ENCODE measurements at regions not wholly inside any gene's neighbourhood (a gene's known extent, or its start where the extent isn't known, plus 50 kb on each side); places are given as distances from the start of the nearest gene placed in this dataset.

DNA sequence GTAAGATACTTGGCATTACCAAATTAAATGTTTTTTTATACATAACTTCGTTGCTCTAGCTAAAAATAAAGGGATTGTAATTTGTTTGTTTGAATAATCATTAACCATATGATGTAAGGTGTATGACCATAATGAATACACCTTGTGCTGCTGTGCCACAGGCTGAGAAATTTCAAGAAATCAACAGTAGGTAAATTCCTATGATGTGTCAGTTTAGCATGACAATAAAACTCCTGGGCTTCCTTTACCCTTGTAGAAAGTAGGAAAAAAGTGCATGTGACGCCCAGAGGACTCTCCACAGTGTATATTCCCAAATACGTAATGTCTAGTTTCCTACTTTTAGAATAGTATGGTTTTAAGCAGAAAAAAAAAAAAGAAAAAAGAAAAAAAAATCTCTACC, 208.1 kb downstream of the SATB1 start:
- H3K56ac ChIP-seq (ENCODE audit: insufficient read length, low read depth, low read length) = no peak overlapping the region

More for the DNA sequence above, 208.1 kb downstream of the SATB1 start:
- TF ChIP-seq, protein P1, sequence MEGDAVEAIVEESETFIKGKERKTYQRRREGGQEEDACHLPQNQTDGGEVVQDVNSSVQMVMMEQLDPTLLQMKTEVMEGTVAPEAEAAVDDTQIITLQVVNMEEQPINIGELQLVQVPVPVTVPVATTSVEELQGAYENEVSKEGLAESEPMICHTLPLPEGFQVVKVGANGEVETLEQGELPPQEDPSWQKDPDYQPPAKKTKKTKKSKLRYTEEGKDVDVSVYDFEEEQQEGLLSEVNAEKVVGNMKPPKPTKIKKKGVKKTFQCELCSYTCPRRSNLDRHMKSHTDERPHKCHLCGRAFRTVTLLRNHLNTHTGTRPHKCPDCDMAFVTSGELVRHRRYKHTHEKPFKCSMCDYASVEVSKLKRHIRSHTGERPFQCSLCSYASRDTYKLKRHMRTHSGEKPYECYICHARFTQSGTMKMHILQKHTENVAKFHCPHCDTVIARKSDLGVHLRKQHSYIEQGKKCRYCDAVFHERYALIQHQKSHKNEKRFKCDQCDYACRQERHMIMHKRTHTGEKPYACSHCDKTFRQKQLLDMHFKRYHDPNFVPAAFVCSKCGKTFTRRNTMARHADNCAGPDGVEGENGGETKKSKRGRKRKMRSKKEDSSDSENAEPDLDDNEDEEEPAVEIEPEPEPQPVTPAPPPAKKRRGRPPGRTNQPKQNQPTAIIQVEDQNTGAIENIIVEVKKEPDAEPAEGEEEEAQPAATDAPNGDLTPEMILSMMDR (conservative IDR thresholded peaks at IDR 0.05) = no peak
- H3K14ac ChIP-seq (ENCODE audit: insufficient read depth, low read length) = no peak overlapping the region
- no peak overlapping the region for H3K18ac ChIP-seq (ENCODE audit: insufficient read length, low read depth, low read length)
- Mint-ChIP-seq H3K27ac (no peak overlapping the region), H3K4me1 (peaks cover 15 to 17% of the 10 kb centered on the region in 2 experiments), H3K9me3 (no peaks in the 10 kb centered on the region), H3K27me3 (ENCODE audit: low read depth) (no peaks in the 10 kb centered on the region), H3K4me3 (no peak overlapping the region), H3K36me3 (ENCODE audit: insufficient read depth in 1 of 3, low read depth in 3 of 3) (no peaks in the 10 kb centered on the region)
- no peaks in the 10 kb centered on the region for H3K79me2 ChIP-seq (ENCODE audit: insufficient read depth, low read length)
- no CpG with 5 or more reads among the region's 3 CpGs for WGBS (ENCODE audit: extremely low coverage, insufficient read length, low lambda C conversion rate)
- no peak overlapping the region for H2AFZ ChIP-seq (ENCODE audit: low read length)
- H3K4me2 ChIP-seq (ENCODE audit: insufficient read depth, insufficient read length, low read length) = no peak overlapping the region
- peaks cover 3% of the 10 kb centered on the region; the same call in 1 of the 2 replicates for H3K4me1 ChIP-seq (ENCODE audit: insufficient read depth, low read length)
- H2BK15ac ChIP-seq (ENCODE audit: low read depth, low read length) = no peak overlapping the region
- no peak overlapping the region for H3K9ac ChIP-seq (ENCODE audit: extremely low read depth, insufficient read length, low read length)
- no peak overlapping the region for H4K91ac ChIP-seq (ENCODE audit: insufficient read length, low read depth, low read length)
- no peak for DNase-seq
- no peaks in the 10 kb centered on the region for H3K9me3 ChIP-seq (ENCODE audit: control insufficient read depth, low read depth, low read length)
- no peak overlapping the region for H3K27ac ChIP-seq (ENCODE audit: insufficient read length, low read depth, low read length)
- no peaks in the 10 kb centered on the region for H4K20me1 ChIP-seq (ENCODE audit: control insufficient read depth, insufficient read depth, insufficient read length)
- no peaks in the 10 kb centered on the region for H3K27me3 ChIP-seq (ENCODE audit: insufficient read depth, low read length)
- H2BK120ac ChIP-seq (ENCODE audit: low read depth, low read length, poor library complexity, severe bottlenecking) = no peak overlapping the region
- no peaks in the 10 kb centered on the region for H3K23me2 ChIP-seq (ENCODE audit: insufficient read length, low read depth, low read length, poor library complexity, severe bottlenecking)
- no peaks in the 10 kb centered on the region for H3K79me1 ChIP-seq (ENCODE audit: insufficient read depth, low read depth, low read length, poor library complexity, severe bottlenecking)
- no peak overlapping the region for H2BK5ac ChIP-seq (ENCODE audit: insufficient read length, low read length)
- no peak overlapping the region for H3K23ac ChIP-seq (ENCODE audit: insufficient read length, low read depth, low read length)
- H2AK5ac ChIP-seq (ENCODE audit: insufficient read length, low read length) = no peak overlapping the region
- no peak overlapping the region for H4K5ac ChIP-seq (ENCODE audit: insufficient read length, low read depth, low read length)
- no peak overlapping the region for H3K4ac ChIP-seq (ENCODE audit: low read depth, low read length)
- no peak overlapping the region for H2BK12ac ChIP-seq (ENCODE audit: insufficient read length, low read depth, low read length)
- no peak overlapping the region for H4K8ac ChIP-seq (replicated peaks; ENCODE audit: insufficient read length, low read depth, low read length)
- H3T11ph ChIP-seq (ENCODE audit: low read length) = no peak overlapping the region
- H2BK20ac ChIP-seq (ENCODE audit: low read depth, low read length, poor library complexity, severe bottlenecking) = no peak overlapping the region
